ENCODE measurements at regions not wholly inside any gene's neighbourhood (a gene's known extent, or its start where the extent isn't known, plus 50 kb on each side); places are given as distances from the start of the nearest gene placed in this dataset.

DNA sequence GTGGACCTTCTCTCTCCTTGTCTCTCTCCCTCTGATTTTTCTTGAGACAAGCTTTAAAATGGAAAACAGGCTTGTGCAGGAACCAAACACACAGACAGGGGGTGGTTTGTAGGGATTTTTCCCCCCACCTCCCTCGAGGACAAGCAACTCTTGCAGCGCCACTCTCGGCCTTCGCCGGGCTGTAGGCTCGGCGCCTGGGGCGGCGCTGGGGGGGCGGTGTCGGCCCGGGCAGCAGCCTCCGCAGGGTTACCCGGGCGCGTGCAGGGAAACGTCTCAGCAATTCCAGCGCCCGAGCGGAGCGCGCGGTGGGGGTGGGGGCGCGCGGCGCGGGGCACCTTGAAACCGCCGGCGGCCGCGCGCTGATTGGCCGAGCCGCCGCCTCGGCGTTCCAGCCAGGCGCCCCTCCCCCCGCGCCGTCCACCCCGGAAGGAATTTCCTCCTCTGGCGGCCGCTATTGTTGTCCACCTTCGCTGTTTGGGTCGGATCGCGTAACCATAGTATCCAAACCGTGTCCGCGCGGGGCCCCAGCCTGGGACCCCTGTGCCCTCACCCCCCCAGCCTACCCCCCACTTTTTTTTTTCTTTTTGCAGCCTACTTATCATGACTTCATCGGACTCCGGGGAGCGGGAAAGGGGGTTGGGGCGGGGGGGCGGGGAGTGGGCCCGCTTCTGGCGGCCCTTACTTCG lies 59.8 kb upstream of the ACOT11 start (continued):
- TF ChIP-seq SMC3 (conservative IDR thresholded peaks at IDR 0.05; ENCODE audit: insufficient read depth, low read depth, low read length) (peak; percentile 48), TRIM28 (IDR thresholded peaks at IDR 0.05) (no peak), DPF2 (IDR thresholded peaks at IDR 0.05) (no peak), ZNF143 (CRISPR knock-in tag; IDR thresholded peaks at IDR 0.05) (no peak), RBM25 (IDR thresholded peaks at IDR 0.05; ENCODE audit: low read depth, low read length, severe bottlenecking) (peak; percentile 100)
- TF ChIP-seq, protein P1, sequence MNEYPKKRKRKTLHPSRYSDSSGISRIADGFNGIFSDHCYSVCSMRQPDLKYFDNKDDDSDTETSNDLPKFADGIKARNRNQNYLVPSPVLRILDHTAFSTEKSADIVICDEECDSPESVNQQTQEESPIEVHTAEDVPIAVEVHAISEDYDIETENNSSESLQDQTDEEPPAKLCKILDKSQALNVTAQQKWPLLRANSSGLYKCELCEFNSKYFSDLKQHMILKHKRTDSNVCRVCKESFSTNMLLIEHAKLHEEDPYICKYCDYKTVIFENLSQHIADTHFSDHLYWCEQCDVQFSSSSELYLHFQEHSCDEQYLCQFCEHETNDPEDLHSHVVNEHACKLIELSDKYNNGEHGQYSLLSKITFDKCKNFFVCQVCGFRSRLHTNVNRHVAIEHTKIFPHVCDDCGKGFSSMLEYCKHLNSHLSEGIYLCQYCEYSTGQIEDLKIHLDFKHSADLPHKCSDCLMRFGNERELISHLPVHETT (CRISPR knock-in tag; conservative IDR thresholded peaks at IDR 0.05 in 1 of 2, IDR thresholded peaks at IDR 0.05 in 1 of 2), result peak in 1 of 2 experiments; percentile 83; a peak in 2 of 4 replicates
- TF ChIP-seq, protein P2, sequence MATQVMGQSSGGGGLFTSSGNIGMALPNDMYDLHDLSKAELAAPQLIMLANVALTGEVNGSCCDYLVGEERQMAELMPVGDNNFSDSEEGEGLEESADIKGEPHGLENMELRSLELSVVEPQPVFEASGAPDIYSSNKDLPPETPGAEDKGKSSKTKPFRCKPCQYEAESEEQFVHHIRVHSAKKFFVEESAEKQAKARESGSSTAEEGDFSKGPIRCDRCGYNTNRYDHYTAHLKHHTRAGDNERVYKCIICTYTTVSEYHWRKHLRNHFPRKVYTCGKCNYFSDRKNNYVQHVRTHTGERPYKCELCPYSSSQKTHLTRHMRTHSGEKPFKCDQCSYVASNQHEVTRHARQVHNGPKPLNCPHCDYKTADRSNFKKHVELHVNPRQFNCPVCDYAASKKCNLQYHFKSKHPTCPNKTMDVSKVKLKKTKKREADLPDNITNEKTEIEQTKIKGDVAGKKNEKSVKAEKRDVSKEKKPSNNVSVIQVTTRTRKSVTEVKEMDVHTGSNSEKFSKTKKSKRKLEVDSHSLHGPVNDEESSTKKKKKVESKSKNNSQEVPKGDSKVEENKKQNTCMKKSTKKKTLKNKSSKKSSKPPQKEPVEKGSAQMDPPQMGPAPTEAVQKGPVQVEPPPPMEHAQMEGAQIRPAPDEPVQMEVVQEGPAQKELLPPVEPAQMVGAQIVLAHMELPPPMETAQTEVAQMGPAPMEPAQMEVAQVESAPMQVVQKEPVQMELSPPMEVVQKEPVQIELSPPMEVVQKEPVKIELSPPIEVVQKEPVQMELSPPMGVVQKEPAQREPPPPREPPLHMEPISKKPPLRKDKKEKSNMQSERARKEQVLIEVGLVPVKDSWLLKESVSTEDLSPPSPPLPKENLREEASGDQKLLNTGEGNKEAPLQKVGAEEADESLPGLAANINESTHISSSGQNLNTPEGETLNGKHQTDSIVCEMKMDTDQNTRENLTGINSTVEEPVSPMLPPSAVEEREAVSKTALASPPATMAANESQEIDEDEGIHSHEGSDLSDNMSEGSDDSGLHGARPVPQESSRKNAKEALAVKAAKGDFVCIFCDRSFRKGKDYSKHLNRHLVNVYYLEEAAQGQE (IDR thresholded peaks at IDR 0.05; ENCODE audit: borderline replicate concordance), result peak; percentile 78
- TF ChIP-seq, protein P2 (CRISPR knock-in tag; IDR thresholded peaks at IDR 0.05; ENCODE audit: low read depth), result no peak
- TF ChIP-seq, protein P3, sequence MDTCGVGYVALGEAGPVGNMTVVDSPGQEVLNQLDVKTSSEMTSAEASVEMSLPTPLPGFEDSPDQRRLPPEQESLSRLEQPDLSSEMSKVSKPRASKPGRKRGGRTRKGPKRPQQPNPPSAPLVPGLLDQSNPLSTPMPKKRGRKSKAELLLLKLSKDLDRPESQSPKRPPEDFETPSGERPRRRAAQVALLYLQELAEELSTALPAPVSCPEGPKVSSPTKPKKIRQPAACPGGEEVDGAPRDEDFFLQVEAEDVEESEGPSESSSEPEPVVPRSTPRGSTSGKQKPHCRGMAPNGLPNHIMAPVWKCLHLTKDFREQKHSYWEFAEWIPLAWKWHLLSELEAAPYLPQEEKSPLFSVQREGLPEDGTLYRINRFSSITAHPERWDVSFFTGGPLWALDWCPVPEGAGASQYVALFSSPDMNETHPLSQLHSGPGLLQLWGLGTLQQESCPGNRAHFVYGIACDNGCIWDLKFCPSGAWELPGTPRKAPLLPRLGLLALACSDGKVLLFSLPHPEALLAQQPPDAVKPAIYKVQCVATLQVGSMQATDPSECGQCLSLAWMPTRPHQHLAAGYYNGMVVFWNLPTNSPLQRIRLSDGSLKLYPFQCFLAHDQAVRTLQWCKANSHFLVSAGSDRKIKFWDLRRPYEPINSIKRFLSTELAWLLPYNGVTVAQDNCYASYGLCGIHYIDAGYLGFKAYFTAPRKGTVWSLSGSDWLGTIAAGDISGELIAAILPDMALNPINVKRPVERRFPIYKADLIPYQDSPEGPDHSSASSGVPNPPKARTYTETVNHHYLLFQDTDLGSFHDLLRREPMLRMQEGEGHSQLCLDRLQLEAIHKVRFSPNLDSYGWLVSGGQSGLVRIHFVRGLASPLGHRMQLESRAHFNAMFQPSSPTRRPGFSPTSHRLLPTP (IDR thresholded peaks at IDR 0.05; ENCODE audit: borderline replicate concordance, extremely low read depth, insufficient read length), result no peak

Measured in K562 (cell line).